ENCODE measurements at regions not wholly inside any gene's neighbourhood (a gene's known extent, or its start where the extent isn't known, plus 50 kb on each side); places are given as distances from the start of the nearest gene placed in this dataset.

DNA sequence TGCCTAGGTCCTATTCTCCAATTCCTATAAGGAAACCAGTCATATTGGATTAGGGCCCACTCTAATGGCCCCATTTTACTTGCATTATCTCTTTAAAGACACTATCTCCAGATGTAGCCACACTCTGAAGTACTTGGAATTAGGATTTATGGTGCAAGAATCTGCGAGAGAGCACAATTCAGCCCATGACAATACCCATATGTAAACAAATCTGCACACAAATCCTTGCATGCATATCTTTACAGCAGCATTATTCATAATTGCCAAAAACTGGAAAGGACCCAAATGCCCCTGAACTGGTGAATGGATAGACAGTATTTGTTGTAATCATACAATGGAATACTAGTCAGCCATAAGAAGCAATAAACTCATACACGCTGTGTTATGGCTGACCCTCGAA, 229.8 kb upstream of the ADAMTS5 start:
- no peak for DNase-seq

DNA sequence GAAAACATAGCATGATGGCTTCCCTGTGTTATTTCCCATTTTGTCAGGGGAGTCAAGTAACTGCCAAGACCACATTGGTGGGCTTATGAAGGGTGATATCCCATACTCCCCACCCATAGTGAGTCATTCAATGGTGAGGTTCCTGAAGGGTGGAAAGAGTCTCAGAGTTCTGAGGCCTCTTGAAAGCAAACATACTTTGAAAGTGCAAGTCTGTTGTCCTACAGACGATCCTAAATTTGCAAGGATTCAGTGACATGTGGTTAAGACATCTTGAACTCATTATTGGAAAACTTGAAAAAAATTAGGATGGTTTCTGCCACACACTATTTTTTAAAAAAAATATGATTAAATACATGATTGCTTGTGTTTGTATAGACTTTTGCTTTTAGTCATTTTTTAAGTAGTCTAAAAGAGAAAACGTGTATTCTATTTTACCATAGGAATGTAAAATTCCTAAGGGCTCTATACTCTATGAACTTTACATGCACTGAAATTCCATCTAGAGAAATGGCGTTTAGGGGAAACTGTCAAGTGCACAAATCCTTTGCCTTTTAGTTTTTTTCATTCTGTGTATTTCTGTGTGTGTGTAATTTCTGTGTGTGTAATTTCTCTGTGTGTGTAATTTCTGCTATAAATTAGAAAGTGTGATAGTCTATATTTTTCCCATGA, 225.5 kb upstream of the ADAMTS5 start:
- DNase-seq = no peak

DNA sequence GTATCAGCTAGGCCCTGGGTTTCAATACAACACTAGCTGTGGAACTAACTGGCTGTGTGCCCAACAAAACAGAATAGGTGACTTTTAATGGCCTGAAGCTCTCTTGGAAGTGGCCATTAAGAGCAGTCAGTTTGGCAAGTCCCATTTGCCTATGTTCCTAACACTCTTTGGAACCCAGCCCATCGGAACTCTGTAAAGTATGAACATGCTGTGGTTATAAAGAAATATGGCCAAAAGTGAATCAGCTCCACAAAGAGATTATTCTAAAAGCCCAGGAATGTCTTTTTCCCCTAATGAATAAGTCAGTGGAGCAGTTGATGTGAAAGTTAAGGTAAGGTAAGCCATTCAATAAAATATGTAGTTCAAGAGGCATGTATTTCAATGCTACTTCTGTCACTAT, 223.7 kb upstream of the ADAMTS5 start:
- DNase-seq = no peak

- no peak for DNase-seq
Observed at GRCh38 chr21:27189870-27190269, 223.0 kb upstream of the ADAMTS5 start.

- DNase-seq = no peak
Observed at GRCh38 chr21:27173053-27173452, 206.2 kb upstream of the ADAMTS5 start.

DNA sequence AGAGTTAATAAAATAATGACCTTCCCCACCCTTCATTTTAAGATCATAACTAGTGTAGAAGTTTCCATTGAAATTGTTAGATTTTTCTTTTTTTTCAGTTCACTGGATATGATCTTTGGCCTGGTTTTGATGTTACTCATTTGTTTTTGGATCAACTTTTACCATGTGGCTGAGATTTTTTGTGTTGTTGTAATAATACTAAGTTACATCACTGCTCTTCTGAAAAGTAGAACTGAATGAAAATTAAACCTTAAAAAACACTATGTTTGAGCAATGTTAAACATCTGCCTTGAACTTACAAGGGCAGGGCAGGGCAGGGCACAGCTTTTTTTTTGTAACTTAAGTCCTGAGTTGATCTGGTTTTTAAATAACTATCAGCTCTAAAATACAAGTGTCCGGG, 204.8 kb upstream of the ADAMTS5 start:
- no peak for DNase-seq

GRCh38 chr21:27168084-27168483, 201.2 kb upstream of the ADAMTS5 start:
- DNase-seq = no peak

GRCh38 chr21:27164208-27165177, 197.6 kb upstream of the ADAMTS5 start:
- no peak for DNase-seq

GRCh38 chr21:27158967-27159366, 192.1 kb upstream of the ADAMTS5 start:
- no peak for DNase-seq

GRCh38 chr21:27157097-27157496, 190.2 kb upstream of the ADAMTS5 start:
- DNase-seq = no peak

DNA sequence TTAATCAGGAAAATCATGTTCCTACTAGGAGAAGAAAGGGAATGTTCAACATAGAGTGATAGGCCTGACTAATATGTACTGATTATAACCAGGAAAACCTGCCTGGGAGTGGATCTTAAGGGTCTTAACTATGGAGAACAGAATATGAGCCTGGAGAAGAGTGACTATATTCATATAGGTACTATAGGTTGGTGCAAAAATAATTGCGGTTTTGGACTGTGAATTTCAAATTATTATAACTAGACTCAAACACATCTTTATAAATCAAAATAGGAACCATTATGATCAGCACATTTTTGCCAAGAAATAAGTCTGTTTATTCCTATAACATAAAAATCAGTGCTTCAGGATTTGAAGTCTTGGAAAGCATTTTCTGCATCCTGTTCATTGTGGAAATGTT, 189.8 kb upstream of the ADAMTS5 start:
- DNase-seq = no peak

DNA sequence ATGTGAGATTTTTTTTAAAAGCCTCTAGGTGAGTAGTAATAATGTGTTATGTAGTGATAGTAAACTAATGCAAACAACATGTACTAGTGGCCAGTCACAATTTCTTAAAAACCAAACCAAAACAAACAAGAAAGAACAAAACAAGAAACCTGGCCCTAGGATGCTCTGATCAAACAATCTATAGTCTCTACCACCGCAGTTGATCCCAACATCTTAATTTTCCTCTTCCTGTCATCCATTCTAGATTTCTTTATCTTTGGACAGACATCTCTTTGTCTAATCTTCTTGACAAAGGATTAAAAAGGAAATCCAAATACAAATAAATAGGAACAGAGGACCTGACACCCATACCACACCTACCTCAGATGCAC, 188.2 kb upstream of the ADAMTS5 start:
- no peak for DNase-seq

DNA sequence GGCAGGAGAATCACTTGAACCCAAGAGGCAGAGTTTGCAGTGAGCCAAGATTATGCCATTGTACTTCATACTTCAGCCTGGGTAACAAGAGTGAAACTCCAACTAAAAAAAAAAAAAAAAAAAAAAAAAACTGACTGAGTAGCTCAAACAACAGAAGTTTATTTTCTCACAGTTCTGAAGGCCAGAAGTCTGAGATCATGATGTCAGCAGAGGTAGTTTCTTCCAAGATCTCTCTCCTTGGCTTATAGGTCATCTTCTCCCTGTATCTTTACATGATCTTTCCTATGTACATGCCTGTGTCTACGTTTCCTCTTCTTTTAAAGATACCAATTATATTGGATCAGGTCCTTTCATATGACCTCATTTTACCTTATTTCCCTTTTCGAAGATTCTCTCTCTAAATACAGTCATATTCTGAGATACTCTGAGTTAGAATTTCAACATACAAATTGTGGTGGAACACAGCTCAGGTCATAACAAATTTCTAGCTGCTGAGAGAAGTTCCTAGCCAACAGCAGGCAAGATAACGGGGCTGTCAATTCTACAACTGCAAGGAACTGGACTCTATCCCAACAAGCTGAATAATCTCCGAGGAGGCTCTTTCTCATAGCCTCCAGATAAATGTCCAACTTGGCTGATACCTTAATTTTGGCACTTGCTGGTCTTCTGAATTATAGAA, 187.7 kb upstream of the ADAMTS5 start:
- no peak for DNase-seq

DNA sequence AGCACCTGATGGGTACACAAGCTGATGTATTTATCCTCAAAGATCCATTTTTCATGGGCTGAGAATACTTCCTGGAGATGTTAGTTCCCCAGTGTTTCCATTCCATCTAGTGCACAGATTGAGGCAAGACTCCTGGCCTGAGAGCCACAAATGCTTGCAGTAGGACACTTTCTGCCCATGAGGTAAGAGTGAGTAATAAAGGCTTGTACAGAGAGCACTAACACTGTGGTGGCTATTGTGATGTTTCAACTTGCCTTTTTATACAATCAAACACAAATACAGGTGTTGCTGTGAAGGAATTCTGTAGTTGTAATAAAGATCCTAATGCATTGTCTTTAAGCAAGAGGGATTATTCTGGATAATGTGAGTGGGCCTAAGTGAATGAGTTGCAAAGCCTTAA, 186.1 kb upstream of the ADAMTS5 start:
- DNase-seq = no peak

GRCh38 chr21:27149034-27149433, 182.1 kb upstream of the ADAMTS5 start:
- no peak for DNase-seq

DNA sequence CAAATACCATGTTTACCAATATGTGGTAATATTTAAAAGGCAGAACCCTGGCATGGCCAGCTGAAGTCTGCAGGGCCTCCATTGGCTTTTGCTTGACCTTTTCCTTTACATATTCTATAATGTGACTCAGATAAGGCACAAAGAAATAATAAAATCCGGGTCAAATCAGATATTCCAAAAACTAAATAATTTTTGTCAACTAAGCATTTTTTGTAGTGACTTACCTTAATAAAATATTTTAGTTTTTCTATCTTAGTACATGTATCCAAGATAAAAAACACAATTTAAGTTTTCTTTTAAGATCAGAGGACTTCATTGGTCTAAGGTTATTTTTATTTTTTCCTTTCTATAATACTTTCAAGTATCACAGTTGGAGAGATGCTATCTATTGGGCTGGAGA, 179.4 kb upstream of the ADAMTS5 start:
- no peak for DNase-seq

GRCh38 chr21:27145134-27145798, 178.4 kb upstream of the ADAMTS5 start:
- no peak for DNase-seq

DNA sequence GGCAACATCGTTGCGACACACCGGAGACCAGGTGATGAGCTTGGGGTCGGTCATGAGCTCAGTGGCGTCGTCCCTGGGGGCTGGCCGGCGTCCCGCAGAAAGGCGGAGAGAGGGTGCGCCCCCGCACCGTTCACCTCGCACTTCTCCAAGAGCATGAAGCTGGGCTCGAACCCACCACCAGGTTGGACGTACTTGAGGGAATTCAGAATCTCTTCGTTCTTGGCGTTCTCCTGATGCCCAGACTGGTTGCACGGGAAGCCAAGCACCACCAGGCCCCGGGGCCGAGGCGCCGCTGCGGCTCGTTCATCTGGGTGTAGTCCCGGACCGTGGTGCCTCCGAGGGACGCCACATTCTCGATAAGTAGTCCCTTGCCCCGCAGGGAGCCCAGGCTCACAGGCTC, 176.6 kb upstream of the ADAMTS5 start:
- no peak for DNase-seq

GRCh38 chr21:27139526-27139925, 172.6 kb upstream of the ADAMTS5 start:
- no peak for DNase-seq

DNA sequence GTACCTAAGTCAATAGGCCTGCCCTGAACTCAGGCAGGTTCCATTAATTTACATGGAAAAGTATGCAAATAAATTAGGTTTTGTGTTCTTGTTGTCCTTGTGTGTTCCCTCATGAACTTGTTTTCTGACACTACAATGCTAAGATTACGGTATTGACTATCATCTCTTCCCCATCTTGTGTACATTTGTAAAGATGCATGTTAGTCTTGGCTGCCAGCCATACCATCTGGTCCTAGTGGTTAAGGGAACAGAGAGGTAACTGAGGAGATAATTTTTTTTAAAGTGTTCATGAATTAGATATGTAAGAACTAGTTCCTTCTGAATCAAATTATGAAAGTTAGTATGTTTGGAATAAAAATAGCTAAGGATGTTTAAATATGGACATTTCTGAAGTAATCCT, 167.6 kb upstream of the ADAMTS5 start:
- no peak for DNase-seq

DNA sequence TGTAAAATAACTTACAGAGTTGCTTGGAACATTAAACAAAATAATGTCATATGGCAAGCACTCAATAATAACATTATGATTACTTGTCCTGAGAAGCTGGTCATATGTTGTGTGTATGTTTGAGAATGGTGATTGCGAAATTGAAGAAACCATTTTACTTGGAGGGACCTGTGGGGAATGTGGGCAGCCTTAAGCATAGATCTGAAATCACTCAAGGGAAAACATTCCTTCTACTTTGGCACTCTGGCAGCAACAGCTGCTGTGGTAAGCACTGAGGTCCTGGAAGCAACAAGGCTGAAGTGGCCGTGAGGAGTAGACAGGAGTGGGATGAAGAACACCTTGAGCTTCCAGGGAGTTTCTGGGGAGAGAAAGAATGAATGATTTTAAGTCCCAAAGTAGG, 165.4 kb upstream of the ADAMTS5 start:
- DNase-seq = no peak

GRCh38 chr21:27130154-27130553, 163.3 kb upstream of the ADAMTS5 start:
- DNase-seq = no peak

DNA sequence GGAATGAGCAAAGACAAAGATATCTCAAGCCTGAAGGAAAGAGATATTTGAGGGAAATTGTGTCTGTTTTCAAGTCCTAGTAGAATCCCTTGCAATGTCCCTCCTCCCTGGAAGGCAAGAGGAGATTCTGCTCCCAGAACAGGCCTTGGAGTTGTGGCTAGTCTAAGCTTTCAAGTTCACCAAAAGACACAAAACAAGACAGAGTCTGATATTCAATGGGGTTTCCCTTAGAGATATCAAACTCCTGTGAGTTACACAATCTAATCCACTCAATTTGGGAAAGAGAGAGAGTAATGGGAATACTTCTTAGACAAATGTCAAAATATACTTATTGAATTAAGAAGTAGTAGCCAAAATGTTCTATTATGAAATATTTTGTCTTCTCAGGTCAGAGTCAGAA, 162.8 kb upstream of the ADAMTS5 start:
- DNase-seq = no peak

Measured in GF-D8 (cell line).